ENCODE measurements at regions not wholly inside any gene's neighbourhood (a gene's known extent, or its start where the extent isn't known, plus 50 kb on each side); places are given as distances from the start of the nearest gene placed in this dataset.
"Not testable (repeated sequence)": the region's sequence is repeated elsewhere in the genome, so short reads cannot be mapped to it uniquely, and the experiment has no call there.

DNA sequence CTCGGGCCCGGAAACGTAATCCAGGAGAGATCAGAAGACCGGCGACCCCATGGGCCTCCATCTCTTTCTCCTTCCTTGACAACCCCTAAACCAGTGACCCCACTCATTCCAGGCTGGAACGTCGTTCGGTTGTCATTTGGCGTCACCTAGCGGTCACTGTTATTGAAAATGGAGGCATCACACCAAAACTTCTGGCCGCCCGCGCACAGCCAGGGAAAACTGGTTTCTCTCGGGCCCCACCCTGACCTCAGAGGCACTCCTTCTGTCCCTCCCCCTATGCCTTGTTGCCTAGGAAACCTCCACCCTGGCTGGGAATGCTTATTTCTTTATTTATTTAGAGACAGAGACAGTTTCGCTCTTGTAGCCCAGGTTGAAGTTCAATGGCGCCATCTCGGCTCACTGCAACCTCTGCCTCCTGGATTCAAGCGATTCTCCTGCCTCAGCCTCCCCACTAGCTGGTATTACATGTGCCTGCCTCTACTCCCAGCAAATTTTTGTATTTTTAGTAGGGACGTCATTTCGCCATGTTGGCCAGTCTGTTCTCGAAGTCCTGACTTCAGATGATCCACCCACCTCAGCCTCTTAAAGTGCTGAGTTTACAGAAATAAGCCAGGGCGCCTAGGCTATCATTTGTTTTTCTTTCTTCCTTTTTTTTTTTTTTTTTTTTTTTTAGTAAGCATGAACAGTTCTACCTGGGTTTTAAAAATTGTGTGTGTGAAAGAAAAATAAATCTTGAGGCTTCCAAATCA is 2144.1 kb upstream of the TPTE start:
- DNase-seq = not testable (repeated sequence)

DNA sequence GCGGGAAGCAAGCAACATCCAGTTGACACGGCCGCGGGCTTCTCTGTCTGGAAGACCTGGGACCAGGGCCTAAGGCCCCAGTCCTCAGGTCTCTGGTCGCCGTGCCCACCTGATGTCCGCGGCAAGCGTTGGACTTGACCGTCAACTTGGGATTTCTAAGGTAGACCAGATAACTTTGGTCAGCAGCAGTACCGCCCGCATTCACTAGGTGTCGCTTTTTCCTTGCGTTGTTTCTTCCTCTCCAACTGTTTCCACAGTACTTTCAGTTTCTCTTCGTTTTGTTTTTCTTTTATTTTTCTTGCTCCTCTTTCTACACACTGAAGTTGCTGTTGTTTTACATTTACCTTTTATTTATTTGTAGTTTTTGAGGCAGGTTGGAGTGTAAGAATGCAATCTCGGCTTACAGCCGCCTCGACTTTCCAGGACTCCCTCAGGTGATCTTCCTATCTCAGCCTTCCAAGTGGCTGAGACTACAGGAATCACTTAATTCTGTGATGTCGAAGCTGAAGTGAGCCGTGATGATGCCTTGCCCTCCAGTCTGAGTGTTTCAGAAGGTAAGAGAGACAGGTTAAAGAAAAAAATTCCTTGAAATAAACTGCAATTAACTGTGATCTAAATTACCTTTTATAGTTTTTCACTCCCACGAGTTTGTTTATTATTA is 2140.8 kb upstream of the TPTE start:
- DNase-seq = not testable (repeated sequence)

DNA sequence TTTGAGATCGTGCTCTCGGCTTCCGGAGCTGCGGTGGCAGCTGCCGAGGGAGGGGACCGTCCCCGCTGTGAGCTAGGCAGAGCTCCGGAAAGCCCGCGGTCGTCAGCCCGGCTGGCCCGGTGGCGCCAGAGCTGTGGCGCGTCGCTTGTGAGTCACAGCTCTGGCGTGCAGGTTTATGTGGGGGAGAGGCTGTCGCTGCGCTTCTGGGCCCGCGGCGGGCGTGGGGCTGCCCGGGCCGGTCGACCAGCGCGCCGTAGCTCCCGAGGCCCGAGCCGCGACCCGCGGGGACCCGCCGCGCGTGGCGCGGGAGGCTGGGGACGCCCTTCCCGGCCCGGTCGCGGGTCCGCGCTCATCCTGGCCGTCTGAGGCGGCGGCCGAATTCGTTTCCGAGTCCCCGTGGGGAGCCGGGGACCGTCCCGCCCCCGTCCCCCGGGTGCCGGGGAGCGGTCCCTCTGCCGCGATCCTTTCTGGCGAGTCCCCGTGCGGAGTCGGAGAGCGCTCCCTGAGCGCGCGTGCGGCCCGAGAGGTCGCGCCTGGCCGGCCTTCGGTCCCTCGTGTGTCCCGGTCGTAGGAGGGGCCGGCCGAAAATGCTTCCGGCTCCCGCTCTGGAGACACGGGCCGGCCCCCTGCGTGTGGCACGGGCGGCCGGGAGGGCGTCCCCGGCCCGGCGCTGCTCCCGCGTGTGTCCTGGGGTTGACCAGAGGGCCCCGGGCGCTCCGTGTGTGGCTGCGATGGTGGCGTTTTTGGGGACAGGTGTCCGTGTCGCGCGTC is 2133.0 kb upstream of the TPTE start:
- not testable (repeated sequence) for DNase-seq

DNA sequence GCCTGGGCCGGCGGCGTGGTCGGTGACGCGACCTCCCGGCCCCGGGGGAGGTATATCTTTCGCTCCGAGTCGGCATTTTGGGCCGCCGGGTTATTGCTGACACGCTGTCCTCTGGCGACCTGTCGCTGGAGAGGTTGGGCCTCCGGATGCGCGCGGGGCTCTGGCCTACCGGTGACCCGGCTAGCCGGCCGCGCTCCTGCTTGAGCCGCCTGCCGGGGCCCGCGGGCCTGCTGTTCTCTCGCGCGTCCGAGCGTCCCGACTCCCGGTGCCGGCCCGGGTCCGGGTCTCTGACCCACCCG is 2132.5 kb upstream of the TPTE start:
- not testable (repeated sequence) for DNase-seq

DNA sequence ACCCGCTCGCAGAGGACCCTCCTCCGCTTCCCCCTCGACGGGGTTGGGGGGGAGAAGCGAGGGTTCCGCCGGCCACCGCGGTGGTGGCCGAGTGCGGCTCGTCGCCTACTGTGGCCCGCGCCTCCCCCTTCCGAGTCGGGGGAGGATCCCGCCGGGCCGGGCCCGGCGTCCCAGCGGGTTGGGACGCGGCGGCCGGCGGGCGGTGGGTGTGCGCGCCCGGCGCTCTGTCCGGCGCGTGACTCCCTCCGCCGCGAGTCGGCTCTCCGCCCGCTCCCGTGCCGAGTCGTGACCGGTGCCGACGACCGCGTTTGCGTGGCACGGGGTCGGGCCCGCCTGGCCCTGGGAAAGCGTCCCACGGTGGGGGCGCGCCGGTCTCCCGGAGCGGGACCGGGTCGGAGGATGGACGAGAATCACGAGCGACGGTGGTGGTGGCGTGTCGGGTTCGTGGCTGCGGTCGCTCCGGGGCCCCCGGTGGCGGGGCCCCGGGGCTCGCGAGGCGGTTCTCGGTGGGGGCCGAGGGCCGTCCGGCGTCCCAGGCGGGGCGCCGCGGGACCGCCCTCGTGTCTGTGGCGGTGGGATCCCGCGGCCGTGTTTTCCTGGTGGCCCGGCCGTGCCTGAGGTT is 2130.7 kb upstream of the TPTE start:
- not testable (repeated sequence) for DNase-seq

DNA sequence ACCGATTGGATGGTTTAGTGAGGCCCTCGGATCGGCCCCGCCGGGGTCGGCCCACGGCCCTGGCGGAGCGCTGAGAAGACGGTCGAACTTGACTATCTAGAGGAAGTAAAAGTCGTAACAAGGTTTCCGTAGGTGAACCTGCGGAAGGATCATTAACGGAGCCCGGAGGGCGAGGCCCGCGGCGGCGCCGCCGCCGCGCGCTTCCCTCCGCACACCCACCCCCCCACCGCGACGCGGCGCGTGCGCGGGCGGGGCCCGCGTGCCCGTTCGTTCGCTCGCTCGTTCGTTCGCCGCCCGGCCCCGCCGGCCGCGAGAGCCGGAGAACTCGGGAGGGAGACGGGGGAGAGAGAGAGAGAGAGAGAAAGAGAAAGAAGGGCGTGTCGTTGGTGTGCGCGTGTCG is 2127.0 kb upstream of the TPTE start:
- DNase-seq = not testable (repeated sequence)

DNA sequence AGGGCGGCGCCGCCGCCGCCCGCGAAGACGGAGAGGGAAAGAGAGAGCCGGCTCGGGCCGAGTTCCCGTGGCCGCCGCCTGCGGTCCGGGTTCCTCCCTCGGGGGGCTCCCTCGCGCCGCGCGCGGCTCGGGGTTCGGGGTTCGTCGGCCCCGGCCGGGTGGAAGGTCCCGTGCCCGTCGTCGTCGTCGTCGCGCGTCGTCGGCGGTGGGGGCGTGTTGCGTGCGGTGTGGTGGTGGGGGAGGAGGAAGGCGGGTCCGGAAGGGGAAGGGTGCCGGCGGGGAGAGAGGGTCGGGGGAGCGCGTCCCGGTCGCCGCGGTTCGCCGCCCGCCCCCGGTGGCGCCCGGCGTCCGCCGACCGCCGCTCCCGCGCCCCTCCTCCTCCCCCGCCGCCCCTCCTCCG is 2125.4 kb upstream of the TPTE start:
- peak in 1 of 5 experiments; percentile 0 for DNase-seq

DNA sequence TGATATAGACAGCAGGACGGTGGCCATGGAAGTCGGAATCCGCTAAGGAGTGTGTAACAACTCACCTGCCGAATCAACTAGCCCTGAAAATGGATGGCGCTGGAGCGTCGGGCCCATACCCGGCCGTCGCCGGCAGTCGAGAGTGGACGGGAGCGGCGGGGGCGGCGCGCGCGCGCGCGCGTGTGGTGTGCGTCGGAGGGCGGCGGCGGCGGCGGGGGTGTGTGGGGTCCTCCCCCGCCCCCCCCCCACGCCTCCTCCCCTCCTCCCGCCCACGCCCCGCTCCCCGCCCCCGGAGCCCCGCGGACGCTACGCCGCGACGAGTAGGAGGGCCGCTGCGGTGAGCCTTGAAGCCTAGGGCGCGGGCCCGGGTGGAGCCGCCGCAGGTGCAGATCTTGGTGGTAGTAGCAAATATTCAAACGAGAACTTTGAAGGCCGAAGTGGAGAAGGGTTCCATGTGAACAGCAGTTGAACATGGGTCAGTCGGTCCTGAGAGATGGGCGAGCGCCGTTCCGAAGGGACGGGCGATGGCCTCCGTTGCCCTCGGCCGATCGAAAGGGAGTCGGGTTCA is 2122.4 kb upstream of the TPTE start:
- DNase-seq = not testable (repeated sequence)

DNA sequence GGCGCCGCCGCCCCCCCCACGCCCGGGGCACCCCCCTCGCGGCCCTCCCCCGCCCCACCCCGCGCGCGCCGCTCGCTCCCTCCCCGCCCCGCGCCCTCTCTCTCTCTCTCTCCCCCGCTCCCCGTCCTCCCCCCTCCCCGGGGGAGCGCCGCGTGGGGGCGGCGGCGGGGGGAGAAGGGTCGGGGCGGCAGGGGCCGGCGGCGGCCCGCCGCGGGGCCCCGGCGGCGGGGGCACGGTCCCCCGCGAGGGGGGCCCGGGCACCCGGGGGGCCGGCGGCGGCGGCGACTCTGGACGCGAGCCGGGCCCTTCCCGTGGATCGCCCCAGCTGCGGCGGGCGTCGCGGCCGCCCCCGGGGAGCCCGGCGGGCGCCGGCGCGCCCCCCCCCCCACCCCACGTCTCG is 2121.5 kb upstream of the TPTE start:
- not testable (repeated sequence) for DNase-seq

DNA sequence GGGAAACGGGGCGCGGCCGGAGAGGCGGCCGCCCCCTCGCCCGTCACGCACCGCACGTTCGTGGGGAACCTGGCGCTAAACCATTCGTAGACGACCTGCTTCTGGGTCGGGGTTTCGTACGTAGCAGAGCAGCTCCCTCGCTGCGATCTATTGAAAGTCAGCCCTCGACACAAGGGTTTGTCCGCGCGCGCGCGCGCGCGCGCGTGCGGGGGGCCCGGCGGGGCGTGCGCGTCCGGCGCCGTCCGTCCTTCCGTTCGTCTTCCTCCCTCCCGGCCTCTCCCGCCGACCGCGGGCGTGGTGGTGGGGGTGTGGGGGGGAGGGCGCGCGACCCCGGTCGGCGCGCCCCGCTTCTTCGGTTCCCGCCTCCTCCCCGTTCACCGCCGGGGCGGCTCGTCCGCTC is 2119.6 kb upstream of the TPTE start:
- not testable (repeated sequence) for DNase-seq

DNA sequence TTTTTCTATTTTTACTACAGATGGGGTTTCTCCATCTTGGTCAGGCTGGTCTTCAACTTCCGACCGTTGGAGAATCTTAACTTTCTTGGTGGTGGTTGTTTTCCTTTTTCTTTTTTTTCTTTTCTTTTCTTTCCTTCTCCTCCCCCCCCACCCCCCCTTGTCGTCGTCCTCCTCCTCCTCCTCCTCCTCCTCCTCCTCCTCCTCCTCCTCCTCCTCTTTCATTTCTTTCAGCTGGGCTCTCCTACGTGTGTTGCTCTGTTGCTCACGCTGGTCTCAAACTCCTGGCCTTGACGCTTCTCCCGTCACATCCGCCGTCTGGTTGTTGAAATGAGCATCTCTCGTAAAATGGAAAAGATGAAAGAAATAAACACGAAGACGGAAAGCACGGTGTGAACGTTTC is 2115.1 kb upstream of the TPTE start:
- DNase-seq = not testable (repeated sequence)

DNA sequence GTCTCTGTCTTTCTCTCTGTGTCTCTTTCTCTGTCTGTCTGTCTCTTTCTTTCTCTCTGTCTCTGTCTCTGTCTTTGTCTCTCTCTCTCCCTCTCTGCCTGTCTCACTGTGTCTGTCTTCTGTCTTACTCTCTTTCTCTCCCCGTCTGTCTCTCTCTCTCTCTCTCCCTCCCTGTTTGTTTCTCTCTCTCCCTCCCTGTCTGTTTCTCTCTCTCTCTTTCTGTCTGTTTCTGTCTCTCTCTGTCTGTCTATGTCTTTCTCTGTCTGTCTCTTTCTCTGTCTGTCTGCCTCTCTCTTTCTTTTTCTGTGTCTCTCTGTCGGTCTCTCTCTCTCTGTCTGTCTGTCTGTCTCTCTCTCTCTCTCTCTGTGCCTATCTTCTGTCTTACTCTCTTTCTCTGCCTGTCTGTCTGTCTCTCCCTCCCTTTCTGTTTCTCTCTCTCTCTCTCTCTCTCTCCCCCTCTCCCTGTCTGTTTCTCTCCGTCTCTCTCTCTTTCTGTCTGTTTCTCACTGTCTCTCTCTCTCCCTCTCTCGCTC is 2110.2 kb upstream of the TPTE start:
- not testable (repeated sequence) for DNase-seq

DNA sequence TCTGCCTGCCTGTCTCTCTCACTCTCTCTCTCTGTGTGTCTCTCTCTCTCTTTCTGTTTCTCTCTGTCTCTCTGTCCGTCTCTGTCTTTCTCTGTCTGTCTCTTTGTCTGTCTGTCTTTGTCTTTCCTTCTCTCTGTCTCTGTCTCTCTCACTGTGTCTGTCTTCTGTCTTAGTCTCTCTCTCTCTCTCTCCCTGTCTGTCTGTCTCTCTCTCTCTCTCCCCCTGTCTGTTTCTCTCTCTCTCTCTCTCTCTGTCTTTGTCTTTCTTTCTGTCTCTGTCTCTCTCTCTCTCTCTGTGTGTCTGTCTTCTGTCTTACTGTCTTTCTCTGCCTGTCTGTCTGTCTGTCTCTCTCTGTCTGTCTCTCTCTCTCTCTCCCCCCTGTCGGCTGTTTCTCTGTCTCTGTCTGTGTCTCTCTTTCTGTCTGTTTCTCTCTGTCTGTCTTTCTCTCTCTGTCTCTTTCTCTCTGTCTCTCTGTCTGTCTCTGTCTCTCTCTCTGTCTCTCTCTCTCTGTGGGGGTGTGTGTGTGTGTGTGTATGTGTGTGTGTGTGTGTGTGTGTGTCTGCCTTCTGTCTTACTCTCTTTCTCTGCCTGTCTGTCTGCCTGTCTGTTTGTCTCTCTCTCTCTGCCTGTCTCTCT is 2101.3 kb upstream of the TPTE start:
- peak in 1 of 5 experiments; percentile 39 for DNase-seq

DNA sequence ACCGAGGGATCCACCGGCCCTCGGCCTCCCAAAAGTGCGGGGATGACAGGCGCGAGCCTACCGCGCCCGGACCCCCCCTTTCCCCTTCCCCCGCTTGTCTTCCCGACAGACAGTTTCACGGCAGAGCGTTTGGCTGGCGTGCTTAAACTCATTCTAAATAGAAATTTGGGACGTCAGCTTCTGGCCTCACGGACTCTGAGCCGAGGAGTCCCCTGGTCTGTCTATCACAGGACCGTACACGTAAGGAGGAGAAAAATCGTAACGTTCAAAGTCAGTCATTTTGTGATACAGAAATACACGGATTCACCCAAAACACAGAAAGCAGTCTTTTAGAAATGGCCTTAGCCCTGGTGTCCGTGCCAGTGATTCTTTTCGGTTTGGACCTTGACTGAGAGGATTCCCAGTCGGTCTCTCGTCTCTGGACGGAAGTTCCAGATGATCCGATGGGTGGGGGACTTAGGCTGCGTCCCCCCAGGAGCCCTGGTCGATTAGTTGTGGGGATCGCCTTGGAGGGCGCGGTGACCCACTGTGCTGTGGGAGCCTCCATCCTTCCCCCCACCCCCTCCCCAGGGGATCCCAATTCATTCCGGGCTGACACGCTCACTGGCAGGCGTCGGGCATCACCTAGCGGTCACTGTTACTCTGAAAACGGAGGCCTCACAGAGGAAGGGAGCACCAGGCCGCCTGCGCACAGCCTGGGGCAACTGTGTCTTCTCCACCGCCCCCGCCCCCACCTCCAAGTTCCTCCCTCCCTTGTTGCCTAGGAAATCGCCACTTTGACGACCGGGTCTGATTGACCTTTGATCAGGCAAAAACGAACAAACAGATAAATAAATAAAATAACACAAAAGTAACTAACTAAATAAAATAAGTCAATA is 2093.4 kb upstream of the TPTE start:
- DNase-seq = not testable (repeated sequence)

DNA sequence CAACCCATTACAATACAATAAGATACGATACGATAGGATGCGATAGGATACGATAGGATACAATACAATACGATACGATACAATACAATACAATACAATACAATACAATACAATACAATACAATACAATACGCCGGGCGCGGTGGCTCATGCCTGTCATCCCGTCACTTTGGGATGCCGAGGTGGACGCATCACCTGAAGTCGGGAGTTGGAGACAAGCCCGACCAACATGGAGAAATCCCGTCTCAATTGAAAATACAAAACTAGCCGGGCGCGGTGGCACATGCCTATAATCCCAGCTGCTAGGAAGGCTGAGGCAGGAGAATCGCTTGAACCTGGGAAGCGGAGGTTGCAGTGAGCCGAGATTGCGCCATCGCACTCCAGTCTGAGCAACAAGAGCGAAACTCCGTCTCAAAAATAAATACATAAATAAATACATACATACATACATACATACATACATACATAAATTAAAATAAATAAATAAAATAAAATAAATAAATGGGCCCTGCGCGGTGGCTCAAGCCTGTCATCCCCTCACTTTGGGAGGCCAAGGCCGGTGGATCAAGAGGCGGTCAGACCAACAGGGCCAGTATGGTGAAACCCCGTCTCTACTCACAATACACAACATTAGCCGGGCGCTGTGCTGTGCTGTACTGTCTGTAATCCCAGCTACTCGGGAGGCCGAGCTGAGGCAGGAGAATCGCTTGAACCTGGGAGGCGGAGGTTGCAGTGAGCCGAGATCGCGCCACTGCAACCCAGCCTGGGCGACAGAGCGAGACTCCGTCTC is 2092.5 kb upstream of the TPTE start:
- DNase-seq = not testable (repeated sequence)

DNA sequence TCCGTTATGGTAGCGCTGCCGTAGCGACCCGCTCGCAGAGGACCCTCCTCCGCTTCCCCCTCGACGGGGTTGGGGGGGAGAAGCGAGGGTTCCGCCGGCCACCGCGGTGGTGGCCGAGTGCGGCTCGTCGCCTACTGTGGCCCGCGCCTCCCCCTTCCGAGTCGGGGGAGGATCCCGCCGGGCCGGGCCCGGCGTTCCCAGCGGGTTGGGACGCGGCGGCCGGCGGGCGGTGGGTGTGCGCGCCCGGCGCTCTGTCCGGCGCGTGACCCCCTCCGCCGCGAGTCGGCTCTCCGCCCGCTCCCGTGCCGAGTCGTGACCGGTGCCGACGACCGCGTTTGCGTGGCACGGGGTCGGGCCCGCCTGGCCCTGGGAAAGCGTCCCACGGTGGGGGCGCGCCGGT is 2086.7 kb upstream of the TPTE start:
- DNase-seq = not testable (repeated sequence)

DNA sequence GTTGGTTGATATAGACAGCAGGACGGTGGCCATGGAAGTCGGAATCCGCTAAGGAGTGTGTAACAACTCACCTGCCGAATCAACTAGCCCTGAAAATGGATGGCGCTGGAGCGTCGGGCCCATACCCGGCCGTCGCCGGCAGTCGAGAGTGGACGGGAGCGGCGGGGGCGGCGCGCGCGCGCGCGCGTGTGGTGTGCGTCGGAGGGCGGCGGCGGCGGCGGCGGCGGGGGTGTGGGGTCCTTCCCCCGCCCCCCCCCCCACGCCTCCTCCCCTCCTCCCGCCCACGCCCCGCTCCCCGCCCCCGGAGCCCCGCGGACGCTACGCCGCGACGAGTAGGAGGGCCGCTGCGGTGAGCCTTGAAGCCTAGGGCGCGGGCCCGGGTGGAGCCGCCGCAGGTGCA is 2078.3 kb upstream of the TPTE start:
- not testable (repeated sequence) for DNase-seq

DNA sequence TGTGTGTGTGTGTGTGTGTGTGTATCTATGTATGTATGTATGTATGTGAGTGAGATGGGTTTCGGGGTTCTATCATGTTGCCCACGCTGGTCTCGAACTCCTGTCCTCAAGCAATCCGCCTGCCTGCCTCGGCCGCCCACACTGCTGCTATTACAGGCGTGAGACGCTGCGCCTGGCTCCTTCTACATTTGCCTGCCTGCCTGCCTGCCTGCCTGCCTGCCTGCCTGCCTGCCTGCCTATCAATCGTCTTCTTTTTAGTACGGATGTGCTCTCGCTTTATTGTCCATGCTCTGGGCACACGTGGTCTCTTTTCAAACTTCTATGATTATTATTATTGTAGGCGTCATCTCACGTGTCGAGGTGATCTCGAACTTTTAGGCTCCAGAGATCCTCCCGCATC is 2071.6 kb upstream of the TPTE start:
- not testable (repeated sequence) for DNase-seq

DNA sequence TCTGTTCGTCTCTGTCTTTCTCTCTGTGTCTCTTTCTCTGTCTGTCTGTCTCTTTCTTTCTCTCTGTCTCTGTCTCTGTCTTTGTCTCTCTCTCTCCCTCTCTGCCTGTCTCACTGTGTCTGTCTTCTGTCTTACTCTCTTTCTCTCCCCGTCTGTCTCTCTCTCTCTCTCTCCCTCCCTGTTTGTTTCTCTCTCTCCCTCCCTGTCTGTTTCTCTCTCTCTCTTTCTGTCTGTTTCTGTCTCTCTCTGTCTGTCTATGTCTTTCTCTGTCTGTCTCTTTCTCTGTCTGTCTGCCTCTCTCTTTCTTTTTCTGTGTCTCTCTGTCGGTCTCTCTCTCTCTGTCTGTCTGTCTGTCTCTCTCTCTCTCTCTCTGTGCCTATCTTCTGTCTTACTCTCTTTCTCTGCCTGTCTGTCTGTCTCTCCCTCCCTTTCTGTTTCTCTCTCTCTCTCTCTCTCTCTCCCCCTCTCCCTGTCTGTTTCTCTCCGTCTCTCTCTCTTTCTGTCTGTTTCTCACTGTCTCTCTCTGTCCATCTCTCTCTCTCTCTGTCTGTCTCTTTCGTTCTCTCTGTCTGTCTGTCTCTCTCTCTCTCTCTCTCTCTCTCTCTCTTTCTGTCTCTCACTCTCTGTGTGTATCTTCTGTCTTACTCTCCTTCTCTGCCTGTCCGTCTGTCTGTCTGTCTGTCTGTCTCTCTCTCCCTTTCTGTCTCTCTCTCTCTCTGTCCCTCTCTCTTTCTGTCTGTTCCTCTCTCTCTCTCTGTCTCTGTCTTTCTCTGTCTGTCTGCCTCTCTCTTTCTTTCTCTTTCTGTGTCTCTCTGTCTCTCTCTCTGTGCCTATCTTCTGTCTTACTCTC is 2065.9 kb upstream of the TPTE start:
- DNase-seq = not testable (repeated sequence)
